GM15510 (cell line): ENCODE measurements at regions not wholly inside any gene's neighbourhood (a gene's known extent, or its start where the extent isn't known, plus 50 kb on each side); places are given as distances from the start of the nearest gene placed in this dataset.

ENCODE experiments used
- POLR2A ChIP-seq: IDR thresholded peaks from 3 replicates; pipeline ENCODE4 v1.6.1; 2011; ENCODE audit warnings: borderline replicate concordance; ENCODE audit not compliant: insufficient read length; ENCODE audit errors: extremely low read depth

GRCh38 chr14:53790731-53791500, 165.7 kb downstream of the BMP4 start:
- no peak for TF ChIP-seq POLR2A

- no peak for TF ChIP-seq POLR2A
Measured at GRCh38 chr14:53788566-53788965, 168.1 kb downstream of the BMP4 start.

- no peak for TF ChIP-seq POLR2A
Measured at GRCh38 chr14:53786045-53786444, 170.6 kb downstream of the BMP4 start.

- TF ChIP-seq POLR2A = no peak
Measured at GRCh38 chr14:53784688-53785087, 171.9 kb downstream of the BMP4 start.

GRCh38 chr14:53783256-53783655, 173.4 kb downstream of the BMP4 start:
- no peak for TF ChIP-seq POLR2A

GRCh38 chr14:53780051-53780555, 176.5 kb downstream of the BMP4 start:
- TF ChIP-seq POLR2A = no peak

GRCh38 chr14:53779301-53779700, 177.3 kb downstream of the BMP4 start:
- no peak for TF ChIP-seq POLR2A

- no peak for TF ChIP-seq POLR2A
Measured at GRCh38 chr14:53778263-53778662, 178.4 kb downstream of the BMP4 start.

GRCh38 chr14:53772936-53773335, 183.7 kb downstream of the BMP4 start:
- no peak for TF ChIP-seq POLR2A

- no peak for TF ChIP-seq POLR2A
Measured at GRCh38 chr14:53767566-53767965, 189.1 kb downstream of the BMP4 start.

GRCh38 chr14:53766601-53767000, 190.0 kb downstream of the BMP4 start:
- no peak for TF ChIP-seq POLR2A

- TF ChIP-seq POLR2A = no peak
Measured at GRCh38 chr14:53766106-53766505, 190.5 kb downstream of the BMP4 start.

- no peak for TF ChIP-seq POLR2A
Measured at GRCh38 chr14:53764846-53765245, 191.8 kb downstream of the BMP4 start.

GRCh38 chr14:53758141-53758540, 198.5 kb downstream of the BMP4 start:
- TF ChIP-seq POLR2A = no peak

- TF ChIP-seq POLR2A = no peak
Measured at GRCh38 chr14:53757732-53758131, 198.9 kb downstream of the BMP4 start.

- no peak for TF ChIP-seq POLR2A
Measured at GRCh38 chr14:53751650-53752049, 205.0 kb downstream of the BMP4 start.

GRCh38 chr14:53748691-53749090, 207.9 kb downstream of the BMP4 start:
- no peak for TF ChIP-seq POLR2A

GRCh38 chr14:53744857-53745256, 211.8 kb downstream of the BMP4 start:
- no peak for TF ChIP-seq POLR2A

GRCh38 chr14:53743371-53743770, 213.3 kb downstream of the BMP4 start:
- TF ChIP-seq POLR2A = no peak
